ENCODE measurements at regions not wholly inside any gene's neighbourhood (a gene's known extent, or its start where the extent isn't known, plus 50 kb on each side); places are given as distances from the start of the nearest gene placed in this dataset.
"Not testable (repeated sequence)": the region's sequence is repeated elsewhere in the genome, so short reads cannot be mapped to it uniquely, and the experiment has no call there.

DNA sequence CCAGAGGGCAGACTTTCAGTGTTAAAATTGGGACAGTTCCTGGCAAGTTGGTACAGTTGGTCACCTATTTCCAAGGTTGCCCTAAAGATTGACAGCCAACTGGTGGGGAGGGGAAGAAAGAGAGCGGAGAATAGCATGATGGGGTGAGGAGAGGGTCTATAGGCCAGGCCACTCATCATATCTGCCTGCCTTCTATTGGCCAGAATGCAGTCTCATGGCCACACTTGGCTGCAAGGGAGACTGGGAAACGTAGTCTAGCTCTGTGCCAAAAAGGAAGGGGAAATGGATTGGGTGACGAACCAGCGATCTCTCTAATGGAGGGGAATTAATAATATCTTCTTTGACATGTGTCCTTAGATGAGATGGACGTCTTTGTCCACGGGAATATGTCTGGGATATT lies 197.4 kb upstream of the ATP6AP2 start:
- no peaks in the 10 kb centered on the region for H3K9me3 ChIP-seq
- H3K4me1 ChIP-seq: no peaks in the 10 kb centered on the region
- no peaks in the 10 kb centered on the region for H3K36me3 ChIP-seq (replicated peaks)
- no peak overlapping the region for H3K4me3 ChIP-seq
- H3K27me3 ChIP-seq (ENCODE audit: low read depth): no peaks in the 10 kb centered on the region
- in situ Hi-C loops (cut with MboI; ENCODE audit: low sequenced_read_pairs): no loop called here
- no peak for DNase-seq (ENCODE audit: low spot score in 2 of 2)

DNA sequence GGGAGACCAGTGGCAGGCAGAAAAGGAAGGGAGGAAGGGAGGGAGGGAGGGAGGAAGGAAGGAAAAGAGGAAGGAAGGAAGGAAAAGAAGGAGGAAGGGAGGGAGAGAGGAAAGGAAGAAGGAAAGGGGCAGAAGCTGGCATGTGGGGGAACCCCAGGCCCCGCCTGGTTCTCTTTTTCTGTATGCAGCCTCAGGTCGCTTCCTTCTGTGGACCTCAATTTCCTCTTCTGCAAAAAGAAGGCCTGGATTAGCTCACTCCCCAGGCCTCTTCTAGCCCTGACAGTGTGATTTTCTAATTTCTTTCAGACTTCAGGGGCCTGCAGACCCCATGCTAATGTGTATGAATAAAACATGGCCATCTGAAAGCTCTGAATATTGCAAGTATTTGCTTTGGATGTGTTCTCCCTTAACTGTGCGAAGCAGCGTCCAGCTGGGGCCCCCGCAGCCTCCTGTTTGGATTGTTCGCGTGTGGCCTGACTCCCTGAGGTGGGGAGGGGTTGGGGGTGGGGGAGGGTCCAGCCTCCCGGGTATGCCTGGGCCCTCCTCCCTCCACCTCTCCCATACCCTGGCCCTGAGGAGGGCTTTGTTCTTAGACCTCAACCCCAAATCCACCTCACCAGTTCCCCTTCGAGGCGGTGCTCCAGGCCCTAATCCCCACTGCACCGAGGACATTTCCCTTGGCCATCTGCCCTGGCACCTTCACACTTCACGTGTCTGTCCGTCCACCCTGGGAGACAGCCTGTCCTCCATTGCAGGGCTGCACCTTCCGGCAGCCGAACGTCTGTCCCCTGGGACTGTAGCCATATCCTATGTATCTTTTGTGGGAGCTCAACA lies 199.9 kb upstream of the ATP6AP2 start:
- Histone ChIP-seq H3K4me1 (no peaks in the 10 kb centered on the region), H3K4me3 (no peak overlapping the region), H3K9me3 (no peaks in the 10 kb centered on the region), H3K27me3 (ENCODE audit: low read depth) (no peaks in the 10 kb centered on the region), H3K36me3 (replicated peaks) (no peaks in the 10 kb centered on the region)
- in situ Hi-C loops (cut with MboI; ENCODE audit: low sequenced_read_pairs): no loop called here
- DNase-seq (ENCODE audit: low spot score in 2 of 2): no peak

DNA sequence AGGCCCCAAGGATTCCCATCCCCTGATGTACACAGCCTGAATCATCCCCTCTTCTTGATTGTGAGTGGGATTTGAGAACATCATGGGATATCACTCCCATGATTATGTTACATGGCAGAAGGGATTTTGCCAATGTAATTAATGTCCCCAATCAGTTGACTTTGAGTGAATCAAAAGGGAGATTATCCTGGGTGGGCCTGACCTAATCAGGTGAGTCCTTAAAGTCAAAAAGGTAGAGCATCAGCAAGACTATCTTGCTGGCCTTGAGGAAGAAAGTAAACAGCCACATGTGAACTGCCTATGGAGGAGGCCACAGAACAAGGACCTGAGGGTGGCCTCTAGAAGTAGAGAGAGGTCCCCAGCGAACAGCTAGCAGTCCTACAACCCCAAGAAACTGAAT lies 203.1 kb upstream of the ATP6AP2 start:
- Histone ChIP-seq H3K36me3 (replicated peaks) (no peaks in the 10 kb centered on the region), H3K4me3 (no peak overlapping the region), H3K27me3 (ENCODE audit: low read depth) (no peaks in the 10 kb centered on the region), H3K4me1 (no peaks in the 10 kb centered on the region), H3K9me3 (no peaks in the 10 kb centered on the region)
- no peak for DNase-seq (ENCODE audit: low spot score in 2 of 2)
- in situ Hi-C loops (cut with MboI; ENCODE audit: low sequenced_read_pairs): no loop called here

DNA sequence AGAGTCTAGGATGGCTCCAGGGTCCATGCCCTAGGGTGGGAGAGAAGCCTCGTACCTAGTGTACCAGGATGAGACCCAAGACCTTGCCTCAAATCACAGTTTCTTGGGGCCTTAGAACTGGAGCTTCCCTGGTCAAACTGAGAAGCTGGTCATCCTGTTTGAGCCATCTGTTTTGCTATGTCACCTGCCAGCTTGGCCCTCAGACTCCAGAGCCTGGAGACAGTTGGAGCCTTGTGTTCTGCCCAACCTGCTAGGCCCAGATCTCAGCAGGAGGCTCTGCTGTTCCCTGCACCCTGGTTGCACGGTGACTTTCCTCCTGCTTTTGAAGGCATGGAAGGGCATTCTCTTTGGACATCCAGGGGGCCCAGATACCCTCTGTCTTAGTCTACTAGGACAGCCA lies 206.3 kb upstream of the ATP6AP2 start:
- Histone ChIP-seq H3K9me3 (no peaks in the 10 kb centered on the region), H3K4me1 (no peaks in the 10 kb centered on the region), H3K27me3 (ENCODE audit: low read depth) (no peaks in the 10 kb centered on the region), H3K4me3 (no peak overlapping the region), H3K36me3 (replicated peaks) (no peaks in the 10 kb centered on the region)
- in situ Hi-C loops (cut with MboI; ENCODE audit: low sequenced_read_pairs): no loop called here
- no peak for DNase-seq (ENCODE audit: low spot score in 2 of 2)

DNA sequence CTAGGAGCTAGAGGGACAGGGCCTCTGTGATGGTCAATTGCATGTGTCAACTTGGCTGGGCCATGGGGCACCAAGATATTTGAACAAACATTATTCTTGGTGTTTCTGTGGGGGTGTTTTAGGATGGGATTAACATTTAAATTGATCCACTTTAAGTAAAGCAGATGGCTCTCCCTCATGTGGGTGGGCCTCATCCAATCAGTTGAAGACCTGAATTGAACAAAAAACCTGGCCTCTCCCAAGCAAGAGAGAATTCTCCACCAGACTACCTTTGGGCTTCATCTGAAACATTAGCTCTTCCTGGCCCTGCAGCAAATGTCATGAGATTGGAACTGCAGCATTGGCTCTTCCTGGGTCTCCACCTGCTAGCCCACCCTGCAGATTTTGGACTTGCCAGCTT lies 207.1 kb upstream of the ATP6AP2 start:
- DNase-seq (ENCODE audit: low spot score in 2 of 2): no peak
- Histone ChIP-seq H3K27me3 (ENCODE audit: low read depth) (no peaks in the 10 kb centered on the region), H3K4me3 (no peak overlapping the region), H3K4me1 (no peaks in the 10 kb centered on the region), H3K9me3 (no peaks in the 10 kb centered on the region), H3K36me3 (replicated peaks) (no peaks in the 10 kb centered on the region)
- in situ Hi-C loops (cut with MboI; ENCODE audit: low sequenced_read_pairs): no loop called here

DNA sequence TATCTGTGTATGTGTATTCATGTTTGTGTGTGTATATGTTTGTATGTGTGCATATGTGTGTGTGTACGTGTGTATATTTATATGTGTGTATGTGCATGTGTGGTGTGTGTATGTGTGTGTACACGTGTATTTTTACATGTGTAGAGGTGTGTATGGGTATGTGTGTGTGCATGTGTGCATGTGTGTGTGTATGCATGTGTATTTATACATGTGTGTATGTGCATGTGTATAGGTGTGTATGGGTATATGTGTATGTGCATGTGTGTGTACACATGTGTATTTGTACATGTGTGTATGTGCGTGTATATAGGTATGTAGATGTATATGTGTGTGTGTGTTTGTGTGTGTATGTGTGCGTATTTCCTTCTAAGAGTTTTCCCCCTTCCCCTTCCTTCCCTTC lies 207.7 kb upstream of the ATP6AP2 start:
- DNase-seq (ENCODE audit: low spot score in 2 of 2): no peak
- Histone ChIP-seq H3K4me1 (no peaks in the 10 kb centered on the region), H3K36me3 (replicated peaks) (no peaks in the 10 kb centered on the region), H3K4me3 (no peak overlapping the region), H3K27me3 (ENCODE audit: low read depth) (peaks cover 2% of the 10 kb centered on the region; the same call in 1 of the 2 replicates), H3K9me3 (no peaks in the 10 kb centered on the region)
- in situ Hi-C loops (cut with MboI; ENCODE audit: low sequenced_read_pairs): no loop called here

DNA sequence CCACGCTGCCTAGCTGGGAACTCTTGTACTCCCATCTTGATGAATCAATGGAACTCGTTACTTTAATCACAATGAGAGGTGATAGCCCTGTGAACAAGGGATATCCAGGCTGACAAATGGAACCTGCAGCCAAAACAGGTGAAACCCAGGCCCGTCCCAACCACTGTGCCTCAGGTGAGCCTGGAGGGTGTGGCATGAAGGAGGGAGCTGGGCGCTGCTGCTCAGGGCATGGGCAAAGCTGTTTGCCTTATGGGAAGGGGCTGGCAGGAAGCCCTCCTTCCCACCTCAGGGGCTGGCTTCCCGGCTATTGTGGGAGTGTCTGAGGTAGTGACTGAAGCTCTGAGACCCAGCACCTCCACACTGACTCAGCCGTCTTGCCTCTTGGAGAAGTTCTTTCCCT lies 209.4 kb upstream of the ATP6AP2 start:
- in situ Hi-C loops (cut with MboI; ENCODE audit: low sequenced_read_pairs): no loop called here
- H3K4me3 ChIP-seq: no peak overlapping the region
- H3K9me3 ChIP-seq: no peaks in the 10 kb centered on the region
- H3K27me3 ChIP-seq (ENCODE audit: low read depth): peaks cover 3% of the 10 kb centered on the region; the same call in 1 of the 2 replicates
- DNase-seq (ENCODE audit: low spot score in 2 of 2): no peak
- no peaks in the 10 kb centered on the region for H3K4me1 ChIP-seq
- no peaks in the 10 kb centered on the region for H3K36me3 ChIP-seq (replicated peaks)

DNA sequence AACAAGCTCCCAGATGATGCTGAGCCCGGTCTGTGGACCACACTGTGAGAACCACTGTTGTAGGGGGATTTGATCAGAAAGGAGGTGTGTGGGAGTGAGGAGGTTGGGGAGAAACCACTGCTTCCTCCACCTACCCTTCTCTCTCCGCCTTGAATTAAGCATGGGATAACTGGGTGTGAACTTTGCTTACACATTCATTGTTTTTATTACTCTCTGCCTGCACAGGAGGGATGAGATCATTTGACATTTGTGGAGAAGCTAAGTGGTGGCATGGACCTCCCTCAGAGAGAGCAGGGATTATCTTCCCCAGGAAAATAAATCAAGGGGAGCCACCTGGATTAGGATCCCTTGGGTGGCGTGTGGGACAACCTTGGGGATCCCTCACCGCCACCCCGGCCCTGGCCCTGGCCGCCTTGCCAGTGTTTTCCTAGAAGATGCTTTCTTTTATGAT lies 212.1 kb upstream of the ATP6AP2 start:
- Histone ChIP-seq H3K4me3 (no peak overlapping the region), H3K36me3 (replicated peaks) (no peaks in the 10 kb centered on the region), H3K4me1 (no peaks in the 10 kb centered on the region), H3K9me3 (no peaks in the 10 kb centered on the region; the same call in 1 of the 2 replicates), H3K27me3 (ENCODE audit: low read depth) (peaks cover 3% of the 10 kb centered on the region; the same call in 1 of the 2 replicates)
- in situ Hi-C loops (cut with MboI; ENCODE audit: low sequenced_read_pairs): no loop called here
- DNase-seq (ENCODE audit: low spot score in 2 of 2): no peak

DNA sequence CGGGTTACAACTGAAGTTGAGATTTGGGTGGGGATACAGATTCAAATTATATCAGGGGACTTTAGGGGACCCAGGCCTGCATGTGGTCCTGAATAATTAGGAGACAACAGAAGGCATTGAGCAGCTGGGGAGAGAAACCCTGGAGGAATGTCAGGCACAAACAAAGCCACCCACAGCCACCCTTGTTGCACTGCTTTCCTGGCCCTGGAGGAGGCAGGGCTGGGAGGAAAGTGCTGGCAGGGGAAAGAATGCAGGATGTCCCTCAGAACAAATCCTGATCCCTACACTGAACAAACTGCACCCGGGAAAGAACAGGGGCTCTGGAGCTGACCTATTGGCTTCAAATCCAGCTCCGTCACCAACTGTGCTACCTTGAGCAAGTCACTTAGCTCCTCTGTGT lies 214.1 kb upstream of the ATP6AP2 start:
- H3K4me3 ChIP-seq: no peak overlapping the region
- in situ Hi-C loops (cut with MboI; ENCODE audit: low sequenced_read_pairs): no loop called here
- no peak for DNase-seq (ENCODE audit: low spot score in 2 of 2)

DNA sequence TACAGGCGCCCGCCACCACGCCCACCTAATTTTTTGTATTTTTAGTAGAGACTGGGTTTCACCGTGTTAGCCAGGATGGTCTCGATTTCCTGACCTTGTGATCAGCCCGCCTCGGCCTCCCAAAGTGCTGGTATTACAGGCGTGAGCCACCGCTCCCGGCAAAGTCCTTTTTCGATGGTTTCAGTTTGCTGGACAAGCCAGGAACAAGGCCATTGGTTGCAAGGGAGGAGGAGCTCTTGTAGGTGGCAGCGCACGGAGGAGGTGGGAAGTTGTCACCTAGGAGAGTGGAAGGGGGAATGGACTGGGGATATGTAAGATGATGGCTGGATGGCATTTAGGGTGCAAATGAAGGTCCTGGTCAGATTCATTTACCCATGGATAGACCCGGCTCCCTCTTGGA lies 218.5 kb upstream of the ATP6AP2 start:
- DNase-seq (ENCODE audit: low spot score in 2 of 2); H3K27me3 ChIP-seq (ENCODE audit: low read depth); H3K36me3 ChIP-seq (replicated peaks); H3K4me1 ChIP-seq; H3K4me3 ChIP-seq; in situ Hi-C loops (cut with MboI; ENCODE audit: low sequenced_read_pairs); H3K9me3 ChIP-seq: not testable (repeated sequence)

More for the DNA sequence above, 214.1 kb upstream of the ATP6AP2 start:
- peaks cover 3% of the 10 kb centered on the region; the same call in 1 of the 2 replicates for H3K27me3 ChIP-seq (ENCODE audit: low read depth)
- no peaks in the 10 kb centered on the region for H3K4me1 ChIP-seq
- H3K9me3 ChIP-seq: no peaks in the 10 kb centered on the region; the same call in 1 of the 2 replicates
- no peaks in the 10 kb centered on the region for H3K36me3 ChIP-seq (replicated peaks)

DNA sequence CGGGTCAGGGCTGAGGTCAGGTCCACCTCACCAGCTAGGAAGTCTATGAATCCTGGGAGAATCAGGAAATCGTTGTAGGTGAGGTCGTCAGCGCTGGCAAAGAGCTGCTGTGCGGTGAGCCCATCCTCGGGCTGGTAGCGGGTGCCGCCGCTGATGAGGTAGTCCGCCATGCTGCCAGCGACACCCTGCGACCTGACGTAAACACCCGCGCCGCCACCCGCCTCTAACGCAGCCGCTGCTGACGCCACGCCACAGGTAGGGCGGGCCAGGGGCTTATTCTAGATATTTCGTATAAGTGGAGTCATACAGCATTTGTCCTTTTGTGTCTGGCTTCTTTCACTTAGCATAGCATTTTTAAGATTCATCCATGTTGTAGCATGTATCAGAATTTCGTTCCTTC lies 220.2 kb upstream of the ATP6AP2 start:
- in situ Hi-C loops (cut with MboI; ENCODE audit: low sequenced_read_pairs): no loop called here
- Histone ChIP-seq H3K4me3 (no peak overlapping the region), H3K36me3 (replicated peaks) (no peaks in the 10 kb centered on the region), H3K9me3 (no peaks in the 10 kb centered on the region; the same call in 1 of the 2 replicates), H3K4me1 (no peaks in the 10 kb centered on the region), H3K27me3 (ENCODE audit: low read depth) (no peaks in the 10 kb centered on the region)
- no peak for DNase-seq (ENCODE audit: low spot score in 2 of 2)

DNA sequence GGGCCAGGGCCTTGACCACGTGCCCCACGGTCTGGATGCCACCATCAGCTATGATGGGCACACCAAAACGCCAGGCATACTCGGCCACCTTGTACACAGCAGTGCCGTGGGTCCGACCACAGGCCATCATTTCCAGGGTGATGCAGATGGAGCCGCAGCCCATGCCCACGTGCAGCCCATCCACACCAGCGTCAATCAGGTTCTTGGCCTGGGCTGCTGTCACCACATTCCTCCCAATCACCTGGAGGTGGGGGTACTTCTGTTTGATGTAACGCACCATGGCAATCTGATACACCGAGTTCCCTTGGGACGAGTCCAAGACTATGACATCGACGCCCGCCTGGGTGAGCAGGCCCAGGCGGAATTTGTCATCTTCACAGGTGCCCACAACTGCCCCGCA lies 221.2 kb upstream of the ATP6AP2 start:
- Histone ChIP-seq H3K27me3 (ENCODE audit: low read depth) (no peaks in the 10 kb centered on the region), H3K9me3 (no peaks in the 10 kb centered on the region), H3K36me3 (replicated peaks) (no peaks in the 10 kb centered on the region), H3K4me3 (no peak overlapping the region), H3K4me1 (no peaks in the 10 kb centered on the region)
- in situ Hi-C loops (cut with MboI; ENCODE audit: low sequenced_read_pairs): no loop called here
- no peak for DNase-seq (ENCODE audit: low spot score in 2 of 2)

DNA sequence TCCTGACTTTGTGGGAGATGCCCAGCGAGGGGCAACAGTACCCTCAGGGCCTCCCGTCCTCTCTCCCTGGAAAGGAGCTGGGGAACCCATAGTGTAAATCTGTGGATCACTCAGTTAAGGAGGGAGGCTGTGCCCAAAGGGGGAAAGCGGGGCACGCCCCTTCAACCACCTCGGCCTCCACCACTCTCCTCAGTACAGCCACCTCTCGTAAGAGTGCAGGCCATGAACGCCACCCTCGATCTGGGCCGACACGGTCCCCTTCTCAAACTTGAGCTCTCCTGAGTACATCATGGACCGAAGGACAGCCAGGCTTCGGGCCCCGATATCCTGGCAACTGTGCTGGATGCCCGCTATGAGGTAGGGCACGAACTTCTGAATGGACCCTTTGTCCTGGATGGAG lies 221.8 kb upstream of the ATP6AP2 start:
- Histone ChIP-seq H3K36me3 (replicated peaks) (no peaks in the 10 kb centered on the region), H3K9me3 (no peaks in the 10 kb centered on the region), H3K27me3 (ENCODE audit: low read depth) (no peaks in the 10 kb centered on the region), H3K4me3 (no peak overlapping the region), H3K4me1 (no peaks in the 10 kb centered on the region)
- in situ Hi-C loops (cut with MboI; ENCODE audit: low sequenced_read_pairs): no loop called here
- DNase-seq (ENCODE audit: low spot score in 2 of 2): no peak

DNA sequence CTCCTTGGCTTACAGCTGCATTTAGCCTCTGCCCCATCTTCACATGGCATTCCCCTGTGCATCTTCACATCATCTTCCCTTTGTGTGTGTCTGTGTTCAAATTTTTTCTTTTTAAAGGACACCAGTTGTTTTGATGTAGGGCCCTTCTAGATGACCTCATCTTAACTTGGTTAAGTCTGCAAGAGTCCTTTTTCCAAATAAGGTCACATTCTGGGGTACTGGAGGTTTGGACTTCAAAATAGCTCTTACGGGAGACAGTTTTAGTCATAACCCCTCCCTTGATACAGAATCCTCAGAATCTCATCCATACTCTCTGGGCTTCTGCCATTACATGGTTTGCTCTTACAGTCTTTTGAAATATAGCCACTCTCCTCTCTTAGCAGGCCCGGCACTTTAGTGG lies 231.5 kb upstream of the ATP6AP2 start:
- no peaks in the 10 kb centered on the region for H3K4me1 ChIP-seq
- H3K36me3 ChIP-seq (replicated peaks): no peaks in the 10 kb centered on the region
- no peak for DNase-seq (ENCODE audit: low spot score in 2 of 2)
- H3K4me3 ChIP-seq: no peak overlapping the region
- no peaks in the 10 kb centered on the region for H3K27me3 ChIP-seq (ENCODE audit: low read depth)
- H3K9me3 ChIP-seq: no peaks in the 10 kb centered on the region
- in situ Hi-C loops (cut with MboI; ENCODE audit: low sequenced_read_pairs): no loop called here

DNA sequence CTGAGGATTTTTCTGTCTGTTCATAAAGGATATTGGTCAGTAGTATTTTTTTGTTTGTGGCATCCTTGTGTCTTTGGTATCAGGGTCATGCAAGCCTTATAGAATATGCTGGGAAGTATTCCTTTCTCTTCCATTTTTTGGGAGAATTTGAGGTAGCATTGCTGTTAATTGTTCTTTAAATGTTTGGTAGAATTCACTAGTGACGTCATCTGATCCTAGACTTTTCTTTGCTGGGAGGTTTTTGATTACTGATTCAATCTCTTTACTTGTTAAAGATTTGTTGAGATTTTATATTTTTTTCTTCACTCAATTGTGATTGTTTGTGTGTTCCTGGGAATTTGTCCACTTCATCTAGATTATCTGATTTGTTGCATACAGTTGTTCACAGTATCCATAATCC lies 234.4 kb upstream of the ATP6AP2 start:
- no peaks in the 10 kb centered on the region for H3K36me3 ChIP-seq (replicated peaks)
- H3K9me3 ChIP-seq: no peaks in the 10 kb centered on the region
- H3K27me3 ChIP-seq (ENCODE audit: low read depth): no peaks in the 10 kb centered on the region
- in situ Hi-C loops (cut with MboI; ENCODE audit: low sequenced_read_pairs): no loop called here
- no peak overlapping the region for H3K4me3 ChIP-seq
- no peaks in the 10 kb centered on the region for H3K4me1 ChIP-seq
- DNase-seq (ENCODE audit: low spot score in 2 of 2): no peak

Measured in HAP-1 (cell line).